GM21367 (cell line): ENCODE measurements at regions not wholly inside any gene's neighbourhood (a gene's known extent, or its start where the extent isn't known, plus 50 kb on each side); places are given as distances from the start of the nearest gene placed in this dataset.

ENCODE experiments used
- ATAC-seq: cut with Tn5 transposase; IDR thresholded peaks from one replicate; pipeline ENCODE4 v1.9.1; 2021; ENCODE audit not compliant: unreplicated experiment

GRCh38 chr1:82485591-82486369, 685.0 kb downstream of the ADGRL2 start:
- ATAC-seq, result no peak

DNA sequence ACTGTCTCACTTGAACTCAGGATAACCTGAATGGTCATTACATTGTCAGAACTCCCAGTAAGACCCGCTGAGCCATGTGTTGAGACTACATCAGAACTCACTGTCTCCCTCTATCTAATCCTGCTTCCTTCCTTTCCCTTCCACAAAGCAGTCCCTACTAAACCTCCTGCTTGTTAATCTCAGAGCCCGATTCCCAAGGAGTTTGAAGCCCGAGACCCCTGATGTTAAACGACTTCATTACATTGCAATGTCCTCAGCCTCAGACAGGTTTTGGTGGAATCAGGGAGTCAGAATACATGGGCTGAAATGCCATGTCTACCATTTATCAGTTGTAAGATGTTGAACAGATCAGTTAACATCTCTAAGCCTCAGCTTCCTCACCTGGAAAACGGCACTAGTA, 682.4 kb downstream of the ADGRL2 start:
- ATAC-seq, result no peak

DNA sequence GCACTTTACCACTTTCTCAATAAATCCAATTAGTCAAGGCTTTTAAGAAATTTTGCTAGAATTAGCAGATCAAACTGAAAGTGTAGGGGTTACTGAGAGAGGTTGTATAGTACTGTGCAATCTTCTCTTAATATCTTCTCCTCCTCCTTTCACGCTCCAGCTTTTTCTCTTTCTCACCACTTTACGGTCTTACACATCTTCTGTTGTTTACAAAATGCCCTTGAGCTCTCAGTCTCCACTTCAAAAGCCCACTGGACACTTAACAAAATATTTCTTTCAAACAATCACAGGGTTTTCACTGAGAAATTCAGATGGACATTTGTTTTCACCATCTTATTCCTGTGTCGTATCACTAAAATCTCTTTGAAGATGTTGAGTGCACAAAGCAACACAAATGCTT, 678.2 kb downstream of the ADGRL2 start:
- no peak for ATAC-seq

DNA sequence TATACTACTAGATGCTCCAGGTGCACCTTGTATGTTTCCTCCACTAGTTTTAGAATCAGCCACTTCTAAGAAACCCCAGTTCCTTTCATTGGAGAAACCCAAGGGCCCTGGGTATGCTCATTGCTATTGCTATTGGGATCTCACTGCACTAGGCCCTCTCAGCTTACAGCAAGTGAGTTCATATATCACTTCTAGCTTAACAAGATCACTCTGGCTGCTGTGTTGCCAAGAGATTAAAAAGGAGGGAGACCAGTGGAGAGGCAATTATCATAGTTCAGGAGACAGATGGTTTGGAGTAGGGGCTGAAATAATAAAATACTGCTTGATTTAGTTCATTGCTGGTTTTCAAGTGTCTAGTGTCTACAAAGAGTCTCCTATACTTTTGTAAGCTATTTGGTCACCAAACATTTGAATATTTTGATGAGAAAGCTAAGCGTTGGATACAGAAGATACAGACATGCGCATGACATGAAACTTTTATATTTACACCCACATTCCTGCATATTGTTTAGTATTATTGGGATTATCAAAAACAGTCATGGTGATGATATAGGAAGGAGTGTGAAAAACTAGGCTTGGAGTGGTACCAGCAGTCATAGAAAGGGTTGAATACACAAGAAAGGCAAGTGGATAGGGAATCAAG, 671.9 kb downstream of the ADGRL2 start:
- no peak for ATAC-seq

DNA sequence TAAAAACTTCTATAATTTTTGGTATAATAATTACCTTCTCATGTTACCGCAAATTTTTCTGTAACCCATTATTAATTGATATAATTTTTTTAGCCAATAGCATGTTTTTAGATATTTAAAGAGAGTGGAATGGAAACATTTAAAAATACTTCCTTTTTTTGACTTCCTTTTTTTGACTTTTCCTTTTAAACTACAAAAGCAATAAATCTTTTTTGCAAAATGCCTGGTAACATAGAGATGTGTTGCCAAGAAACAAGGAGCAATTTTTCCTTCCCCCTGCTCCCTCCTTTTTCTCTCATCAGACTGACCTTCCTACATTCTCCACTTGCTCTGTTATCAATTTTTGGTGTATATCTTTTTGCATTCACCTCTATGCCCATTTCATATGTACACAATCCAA, 666.2 kb downstream of the ADGRL2 start:
- ATAC-seq, result no peak

DNA sequence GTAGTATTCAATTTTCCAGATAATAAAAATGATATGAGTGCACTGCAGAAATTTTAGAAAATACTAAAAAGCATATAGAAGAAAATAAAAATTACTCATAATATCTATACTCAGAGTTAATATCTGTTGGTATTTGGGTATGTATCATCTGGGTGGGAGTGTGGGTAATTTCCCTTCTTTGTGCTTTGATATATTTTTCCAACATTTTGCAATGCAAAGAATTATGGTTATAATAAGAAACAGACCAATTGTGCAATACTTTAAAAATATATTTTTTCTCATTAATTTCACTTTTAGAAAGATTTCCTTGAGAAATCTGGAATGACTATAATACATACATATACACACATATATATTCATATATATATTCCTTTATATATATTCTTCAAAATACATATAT, 665.7 kb downstream of the ADGRL2 start:
- ATAC-seq, result no peak

DNA sequence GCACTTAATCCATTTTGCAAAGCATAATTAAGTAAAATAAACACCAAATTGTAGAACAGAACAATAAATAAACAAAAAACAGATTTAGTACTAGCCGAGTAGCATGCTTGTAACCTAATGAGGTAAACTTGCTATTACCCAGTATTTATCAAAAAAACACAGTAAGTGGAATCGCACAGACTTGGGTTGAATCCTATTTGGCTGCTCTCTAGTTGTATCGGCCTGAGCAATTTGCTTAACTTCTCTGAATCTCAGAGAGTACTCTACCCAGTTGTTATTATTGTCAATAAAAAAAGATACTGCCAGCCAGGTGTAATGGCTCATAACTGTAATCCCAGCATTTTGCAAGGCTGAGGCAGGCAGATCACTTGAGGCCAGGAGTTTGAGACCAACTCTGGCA, 664.3 kb downstream of the ADGRL2 start:
- no peak for ATAC-seq

DNA sequence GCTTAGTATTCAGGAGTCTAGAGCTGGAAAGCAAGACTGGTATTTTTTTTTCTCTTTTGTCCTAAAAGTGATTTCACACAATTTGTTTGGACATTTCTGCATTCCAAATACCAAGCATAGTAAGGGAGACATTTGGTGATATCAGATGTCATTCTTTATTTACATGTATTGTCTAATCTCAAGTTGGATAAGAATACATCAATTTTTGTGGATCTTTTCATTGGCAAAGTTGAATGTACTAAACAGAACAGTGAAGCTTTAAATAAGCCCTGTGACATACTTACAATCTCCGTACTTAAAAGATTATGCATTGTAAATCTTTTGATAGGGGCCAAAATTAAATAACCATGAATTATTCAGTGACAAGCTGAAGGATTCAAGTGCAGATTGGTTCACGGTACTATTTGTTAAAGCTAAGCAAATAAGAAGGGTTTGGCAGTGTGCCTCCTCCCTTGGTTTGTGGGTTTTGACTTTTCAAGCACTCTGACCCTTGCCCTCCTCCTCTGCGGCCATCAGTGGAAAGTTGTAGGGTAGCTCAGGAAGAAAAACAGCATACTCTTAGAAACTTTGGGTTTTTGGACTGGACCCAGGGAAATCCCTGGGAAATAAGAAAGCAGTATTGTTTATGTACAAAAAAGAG, 663.7 kb downstream of the ADGRL2 start:
- ATAC-seq, result no peak

DNA sequence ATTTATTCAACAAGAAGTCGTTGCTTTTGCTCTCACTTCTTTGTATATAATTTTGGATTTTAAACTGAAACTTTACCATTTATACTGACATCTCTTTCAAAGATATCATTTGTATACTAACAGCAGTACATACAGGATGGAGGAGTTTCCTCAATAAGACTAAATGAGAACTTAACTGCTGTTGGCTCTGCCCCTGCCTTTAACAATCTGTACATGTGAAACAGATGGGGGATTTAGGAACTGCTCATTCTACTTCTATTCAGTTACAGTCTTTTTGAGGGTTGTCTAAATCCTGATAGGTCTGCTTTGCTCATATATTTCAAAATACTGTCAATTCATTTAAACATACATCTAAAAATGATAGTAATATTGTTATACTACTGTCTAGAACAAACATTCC, 663.2 kb downstream of the ADGRL2 start:
- no peak for ATAC-seq

DNA sequence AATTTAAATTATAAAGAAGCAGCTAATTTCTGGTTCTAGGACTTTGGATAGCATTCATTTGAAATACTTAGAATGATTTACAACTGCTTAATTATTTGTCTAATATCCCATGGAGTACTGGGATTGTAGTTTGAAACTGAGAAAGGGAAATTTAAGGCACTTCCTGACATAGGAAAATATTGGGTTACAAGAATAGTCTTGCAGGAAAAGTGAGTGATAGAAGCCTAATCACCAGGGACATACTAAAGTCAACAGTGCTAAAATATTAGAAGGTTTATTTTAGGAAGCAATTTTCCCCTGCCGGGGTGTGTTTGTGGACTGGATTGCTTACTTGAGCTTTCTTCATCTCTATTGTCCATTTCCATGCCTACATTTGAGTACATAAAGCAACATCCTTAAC, 661.6 kb downstream of the ADGRL2 start:
- no peak for ATAC-seq

DNA sequence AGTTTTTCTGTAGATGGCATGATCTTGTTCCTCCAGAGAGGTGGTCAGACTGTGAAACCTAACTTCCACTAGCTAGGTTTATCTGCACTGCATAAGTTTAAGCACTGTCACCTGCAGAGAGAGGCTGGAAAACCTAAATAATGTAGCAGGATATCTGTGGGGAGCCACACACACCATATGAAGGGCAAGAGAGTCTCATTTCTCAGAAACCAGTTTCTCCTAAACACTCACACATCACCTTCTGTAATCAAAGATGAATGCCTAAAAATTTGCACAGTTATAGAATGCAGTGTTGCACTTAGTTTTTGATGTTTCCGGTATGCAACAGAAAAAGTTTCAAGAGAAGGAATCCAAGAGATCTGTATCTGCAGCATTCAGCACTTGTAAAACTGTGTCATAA, 654.6 kb downstream of the ADGRL2 start:
- ATAC-seq, result no peak

GRCh38 chr1:82454431-82454830, 653.7 kb downstream of the ADGRL2 start:
- no peak for ATAC-seq

DNA sequence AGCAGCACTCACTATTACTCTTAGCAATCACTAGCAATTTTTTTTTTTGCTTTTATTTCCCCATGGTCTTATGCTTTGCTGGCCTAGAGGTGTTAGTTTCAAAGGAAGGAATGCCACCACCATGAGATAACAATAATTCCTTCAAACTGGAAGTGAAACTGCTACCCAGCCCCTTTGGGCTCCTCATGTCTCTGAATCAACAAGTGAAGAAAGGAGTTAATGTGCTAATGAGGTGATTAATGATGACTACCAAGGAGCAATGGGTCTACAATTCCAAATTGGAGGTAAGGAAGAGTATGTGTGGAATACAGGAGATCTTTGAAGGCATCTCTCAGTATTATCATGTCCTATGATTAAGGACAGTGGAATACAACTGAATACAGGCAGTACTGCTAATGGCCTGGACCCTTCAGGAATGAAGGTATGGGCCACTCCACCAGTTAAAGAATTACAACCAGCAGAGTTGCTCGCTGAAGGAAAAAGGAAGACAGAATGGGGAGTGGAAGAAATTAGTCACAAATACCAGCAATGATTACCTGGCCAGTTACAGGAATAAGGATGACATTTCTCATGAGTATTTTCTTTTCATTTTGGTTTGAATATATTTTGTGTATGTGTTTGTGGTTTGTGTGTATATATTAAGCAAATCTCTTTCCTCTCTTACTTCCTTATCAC, 652.9 kb downstream of the ADGRL2 start:
- ATAC-seq, result no peak

GRCh38 chr1:82452096-82452495, 651.4 kb downstream of the ADGRL2 start:
- ATAC-seq, result no peak

GRCh38 chr1:82451191-82451590, 650.5 kb downstream of the ADGRL2 start:
- no peak for ATAC-seq

DNA sequence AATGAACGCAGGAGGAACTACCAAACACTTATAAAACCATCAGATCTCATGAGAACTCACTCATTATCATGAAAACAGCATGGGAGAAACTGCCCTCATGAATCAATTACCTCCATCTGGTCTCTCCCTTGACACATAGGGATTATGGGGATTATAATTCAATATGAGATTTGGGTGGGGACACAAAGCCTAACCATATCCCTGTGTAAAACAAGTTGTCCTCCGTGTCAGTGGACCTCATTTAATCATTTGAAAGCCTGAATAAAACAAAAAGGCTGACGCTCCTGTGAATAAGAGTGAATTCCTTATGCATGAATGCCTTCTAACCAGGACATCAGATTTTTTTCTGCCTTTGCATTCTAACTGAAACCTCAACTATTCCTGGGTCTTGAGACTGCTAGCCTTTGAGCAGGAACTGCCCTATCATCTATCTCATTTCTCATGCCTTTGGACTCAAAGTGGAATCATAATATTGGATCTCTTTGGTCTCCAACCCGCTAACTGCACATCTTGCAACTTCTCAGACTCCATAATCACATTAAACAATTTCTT, 648.8 kb downstream of the ADGRL2 start:
- ATAC-seq, result no peak

DNA sequence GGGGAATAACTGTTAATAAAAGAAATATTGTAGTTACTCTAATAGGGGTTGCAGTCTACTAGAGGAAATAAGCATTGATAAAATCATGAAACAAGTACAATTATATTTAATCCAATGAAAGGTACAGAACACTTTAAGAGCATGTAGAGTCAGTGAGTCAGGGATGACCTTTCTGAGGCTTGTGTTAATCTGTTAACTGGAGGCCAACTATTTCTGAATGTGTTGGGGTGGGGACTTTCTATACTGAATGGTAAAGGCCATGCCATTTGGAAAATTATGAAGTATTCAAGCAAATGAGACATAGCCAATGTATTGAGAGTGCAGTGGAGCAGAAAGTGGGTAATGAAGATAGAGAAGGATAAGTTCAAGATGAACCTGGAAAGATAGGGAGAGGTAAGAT, 646.2 kb downstream of the ADGRL2 start:
- ATAC-seq, result no peak

DNA sequence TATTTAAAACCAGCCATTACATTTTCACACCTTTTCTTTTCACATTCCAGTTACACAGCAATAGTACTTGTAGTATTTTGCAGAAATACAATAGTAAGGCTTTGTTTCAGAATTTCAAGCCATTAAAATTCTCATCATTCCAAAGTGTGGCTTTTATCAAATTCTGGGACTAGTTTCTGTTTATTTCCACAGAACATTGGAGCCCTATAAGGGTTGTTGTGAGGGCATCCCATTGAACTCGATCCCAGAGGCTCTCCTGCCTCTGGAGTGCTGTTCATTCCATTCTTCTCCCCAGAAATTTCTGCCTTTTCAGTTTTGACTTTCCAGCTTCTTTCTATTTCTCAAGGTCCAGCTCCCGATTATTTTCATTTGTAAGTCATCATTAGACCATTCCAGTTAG, 645.5 kb downstream of the ADGRL2 start:
- ATAC-seq, result no peak

GRCh38 chr1:82445827-82446226, 645.1 kb downstream of the ADGRL2 start:
- no peak for ATAC-seq

DNA sequence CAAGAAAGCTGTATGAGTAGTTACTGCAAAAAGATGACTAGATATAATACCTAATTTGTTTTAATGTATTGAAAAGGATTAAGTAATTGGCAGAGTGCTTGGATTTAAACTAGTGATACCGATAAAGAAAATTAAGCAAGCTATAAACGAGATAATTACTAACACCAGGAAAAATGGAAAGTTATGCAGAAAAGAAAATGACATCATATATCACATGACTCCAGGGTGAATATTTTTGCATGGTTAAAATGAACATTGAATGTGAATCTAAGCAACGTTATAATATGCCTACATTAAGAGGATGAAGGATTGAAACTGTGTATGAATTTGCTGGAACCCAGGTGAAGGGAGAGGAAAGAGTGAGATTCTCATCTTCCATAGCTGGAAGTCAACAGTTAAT, 644.4 kb downstream of the ADGRL2 start:
- no peak for ATAC-seq

DNA sequence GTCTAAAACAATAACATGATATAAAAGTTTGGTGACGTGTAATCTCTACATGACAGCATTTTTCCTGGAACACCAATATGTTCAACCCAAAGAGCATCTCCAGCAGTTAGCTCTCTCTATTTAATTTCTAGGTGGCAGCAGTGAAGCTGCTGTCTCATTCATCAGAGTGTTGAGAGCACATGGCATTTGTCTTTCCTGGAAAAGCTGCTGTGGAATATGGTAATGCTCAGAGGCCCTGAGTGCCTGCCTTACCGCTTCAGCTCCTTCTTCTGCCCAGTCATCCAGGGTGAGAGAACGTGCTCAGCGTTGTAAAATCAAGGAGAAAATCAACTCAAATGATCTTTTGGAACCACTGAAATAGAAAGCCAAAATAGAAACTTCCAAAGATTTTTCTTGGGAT, 640.7 kb downstream of the ADGRL2 start:
- ATAC-seq, result no peak
